ENCODE measurements at regions not wholly inside any gene's neighbourhood (a gene's known extent, or its start where the extent isn't known, plus 50 kb on each side); places are given as distances from the start of the nearest gene placed in this dataset.

DNA sequence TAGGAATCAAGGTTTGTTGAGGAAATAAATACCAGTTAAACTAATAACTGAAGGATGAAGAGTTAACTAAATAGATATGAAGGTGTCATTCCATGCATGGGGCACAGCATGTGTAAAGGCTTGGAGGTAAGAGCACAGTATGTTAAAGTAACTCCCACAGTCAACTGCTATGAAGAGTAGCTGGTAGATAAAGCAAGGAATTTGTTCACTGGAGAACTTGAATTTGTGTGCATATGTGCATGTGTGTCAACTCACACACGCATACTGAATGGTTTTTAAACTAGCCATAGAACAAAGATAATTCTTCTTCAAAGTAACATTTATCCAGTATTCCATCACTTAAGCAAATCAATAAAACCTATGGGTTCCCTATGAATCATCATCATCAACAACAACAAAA, 135.9 kb downstream of the FAM76B start:
- no peak for DNase-seq
- H3K36me3 ChIP-seq: no peaks in the 10 kb centered on the region
- WGBS, 2 donors (ENCODE audit: low coverage in 1 of 2): 89 to 100% methylated on average over 1 of the region's 1 CpG
- no peaks in the 10 kb centered on the region for H3K9me3 ChIP-seq
- H3K27me3 ChIP-seq: no peaks in the 10 kb centered on the region
- no peak for TF ChIP-seq EP300 (IDR thresholded peaks at IDR 0.05; ENCODE audit: low read depth)
- intact Hi-C loops (cut with DNase I; ENCODE audit: low total_unique reads): no loop called here
- no peaks in the 10 kb centered on the region for H3K4me1 ChIP-seq
- no peak overlapping the region for H3K27ac ChIP-seq
- in situ Hi-C loops (cut with MboI; ENCODE audit: low pct_ligation_motif_present in 1 of 4, low pct_unique_long_range_greater_than_20kb in 1 of 4, low sequenced_read_pairs in 3 of 4): no loop called here
- H3K4me3 ChIP-seq: no peak overlapping the region

GRCh38 chr11:95653099-95653498, 136.5 kb downstream of the FAM76B start:
- Histone ChIP-seq H3K4me1 (peaks cover 0 to 2% (median 0%) of the 10 kb centered on the region in 4 donors), H3K9me3 (no peaks in the 10 kb centered on the region), H3K36me3 (no peaks in the 10 kb centered on the region), H3K27ac (no peak overlapping the region), H3K4me3 (no peak overlapping the region), H3K27me3 (no peaks in the 10 kb centered on the region)
- 85 to 94% methylated on average over 5 of the region's 5 CpGs for WGBS, 2 donors (ENCODE audit: low coverage in 1 of 2)
- no peak for DNase-seq
- intact Hi-C loops (cut with DNase I; ENCODE audit: low total_unique reads): no loop called here
- TF ChIP-seq EP300 (IDR thresholded peaks at IDR 0.05; ENCODE audit: low read depth): no peak
- no peak for TF ChIP-seq POLR2AphosphoS5 (IDR thresholded peaks at IDR 0.05)
- no peak for TF ChIP-seq CTCF (IDR thresholded peaks at IDR 0.05)
- no peak for TF ChIP-seq POLR2A (IDR thresholded peaks at IDR 0.05)
- in situ Hi-C loops (cut with MboI; ENCODE audit: low pct_ligation_motif_present in 1 of 4, low pct_unique_long_range_greater_than_20kb in 1 of 4, low sequenced_read_pairs in 3 of 4): no loop called here

GRCh38 chr11:95652002-95652472, 137.5 kb downstream of the FAM76B start:
- no peaks in the 10 kb centered on the region for H3K9me3 ChIP-seq
- H3K4me1 ChIP-seq: peaks cover 0 to 7% (median 2%) of the 10 kb centered on the region in 4 donors
- H3K27me3 ChIP-seq: no peaks in the 10 kb centered on the region
- in situ Hi-C loops (cut with MboI; ENCODE audit: low pct_ligation_motif_present in 1 of 4, low pct_unique_long_range_greater_than_20kb in 1 of 4, low sequenced_read_pairs in 3 of 4): no loop called here
- no peak for TF ChIP-seq EP300 (IDR thresholded peaks at IDR 0.05; ENCODE audit: low read depth)
- TF ChIP-seq POLR2AphosphoS5 (IDR thresholded peaks at IDR 0.05): no peak
- no peak for TF ChIP-seq CTCF (IDR thresholded peaks at IDR 0.05)
- no peak for TF ChIP-seq POLR2A (IDR thresholded peaks at IDR 0.05)
- H3K4me3 ChIP-seq: no peak overlapping the region
- intact Hi-C loops (cut with DNase I; ENCODE audit: low total_unique reads): no loop called here
- no peaks in the 10 kb centered on the region for H3K36me3 ChIP-seq
- no peak for DNase-seq
- WGBS, 2 donors (ENCODE audit: low coverage in 1 of 2): 63 to 90% methylated on average over 2 to 3 of the region's 3 CpGs
- H3K27ac ChIP-seq: no peak overlapping the region

- Histone ChIP-seq H3K9me3 (no peaks in the 10 kb centered on the region), H3K27ac (no peak overlapping the region), H3K27me3 (no peaks in the 10 kb centered on the region), H3K4me1 (peaks cover 0 to 7% (median 2%) of the 10 kb centered on the region in 4 donors), H3K4me3 (no peak overlapping the region), H3K36me3 (no peaks in the 10 kb centered on the region)
- in situ Hi-C loops (cut with MboI; ENCODE audit: low pct_ligation_motif_present in 1 of 4, low pct_unique_long_range_greater_than_20kb in 1 of 4, low sequenced_read_pairs in 3 of 4) (no loop called here), intact Hi-C loops (cut with DNase I; ENCODE audit: low total_unique reads) (no loop called here)
- no peak for TF ChIP-seq POLR2A (IDR thresholded peaks at IDR 0.05)
- no peak for TF ChIP-seq EP300 (IDR thresholded peaks at IDR 0.05; ENCODE audit: low read depth)
- no peak for TF ChIP-seq CTCF (IDR thresholded peaks at IDR 0.05)
- TF ChIP-seq POLR2AphosphoS5 (IDR thresholded peaks at IDR 0.05): no peak
- no peak for DNase-seq
- 48 to 60% methylated on average over 1 of the region's 1 CpG for WGBS, 2 donors (ENCODE audit: low coverage in 1 of 2)
Measured at GRCh38 chr11:95650276-95650675, 139.3 kb downstream of the FAM76B start.

DNA sequence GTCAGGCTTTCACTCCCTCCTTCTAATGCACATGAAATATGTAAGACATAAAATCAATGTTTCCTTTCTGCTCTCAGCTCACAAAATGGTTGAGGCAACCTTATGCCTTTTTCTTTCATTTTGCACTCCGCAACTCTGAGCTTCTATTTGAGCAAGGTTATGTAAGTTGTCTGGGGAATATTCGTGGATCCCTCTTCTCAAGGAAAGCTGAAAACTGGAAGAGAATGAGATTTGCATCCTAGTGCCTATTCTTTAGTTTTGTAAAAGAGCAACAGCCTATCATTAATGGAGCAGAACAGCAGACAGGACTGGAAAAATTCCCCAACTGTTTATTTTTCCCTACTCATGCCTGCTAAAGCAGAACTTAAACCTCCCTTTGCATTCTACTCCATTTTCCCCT, 141.7 kb downstream of the FAM76B start:
- Histone ChIP-seq H3K9me3 (no peaks in the 10 kb centered on the region), H3K4me3 (no peak overlapping the region), H3K27ac (peak overlapping the region; percentile 61 to 80 (median 66)), H3K27me3 (no peaks in the 10 kb centered on the region), H3K36me3 (no peaks in the 10 kb centered on the region), H3K4me1 (peaks cover 0 to 7% (median 2%) of the 10 kb centered on the region in 4 donors)
- 52 to 67% methylated on average over 2 of the region's 2 CpGs for WGBS, 2 donors (ENCODE audit: low coverage in 1 of 2)
- no peak for DNase-seq
- in situ Hi-C loops (cut with MboI; ENCODE audit: low pct_ligation_motif_present in 1 of 4, low pct_unique_long_range_greater_than_20kb in 1 of 4, low sequenced_read_pairs in 3 of 4): no loop called here
- intact Hi-C loops (cut with DNase I; ENCODE audit: low total_unique reads): no loop called here
- TF ChIP-seq EP300 (IDR thresholded peaks at IDR 0.05; ENCODE audit: low read depth) (no peak), CTCF (IDR thresholded peaks at IDR 0.05) (no peak), POLR2AphosphoS5 (IDR thresholded peaks at IDR 0.05) (no peak), POLR2A (IDR thresholded peaks at IDR 0.05) (no peak)

Measured in transverse colon (tissue), 4 donors.